Activated T-cell treated with anti-CD3 and anti-CD28 coated beads, Interleukin-2, amount 50 U/mL, for 24 hours (primary cell): ENCODE measurements at regions not wholly inside any gene's neighbourhood (a gene's known extent, or its start where the extent isn't known, plus 50 kb on each side); places are given as distances from the start of the nearest gene placed in this dataset.

Source experiments
- DNase-seq: peaks from one replicate; pipeline ENCODE4 v3.0.0-alpha.2; 2020
- H3K27ac Mint-ChIP-seq: 2 replicates; pipeline ENCODE4 v1.8.0; 2020; ENCODE audit warnings: mild to moderate bottlenecking, mixed read lengths
- H3K27me3 Mint-ChIP-seq: 2 replicates; pipeline ENCODE4 v1.8.0; 2020; ENCODE audit warnings: mixed read lengths
- H3K36me3 Mint-ChIP-seq: 2 replicates; pipeline ENCODE4 v1.8.0; 2020; ENCODE audit warnings: low read depth, mixed read lengths
- H3K4me1 Mint-ChIP-seq: 2 replicates; pipeline ENCODE4 v1.8.0; 2020; ENCODE audit warnings: low read depth, mixed read lengths
- H3K4me3 Mint-ChIP-seq: 2 replicates; pipeline ENCODE4 v1.8.0; 2020; ENCODE audit warnings: mild to moderate bottlenecking, moderate library complexity, mixed read lengths
- H3K9me3 Mint-ChIP-seq: 2 replicates; pipeline ENCODE4 v1.8.0; 2020; ENCODE audit warnings: mixed read lengths

DNA sequence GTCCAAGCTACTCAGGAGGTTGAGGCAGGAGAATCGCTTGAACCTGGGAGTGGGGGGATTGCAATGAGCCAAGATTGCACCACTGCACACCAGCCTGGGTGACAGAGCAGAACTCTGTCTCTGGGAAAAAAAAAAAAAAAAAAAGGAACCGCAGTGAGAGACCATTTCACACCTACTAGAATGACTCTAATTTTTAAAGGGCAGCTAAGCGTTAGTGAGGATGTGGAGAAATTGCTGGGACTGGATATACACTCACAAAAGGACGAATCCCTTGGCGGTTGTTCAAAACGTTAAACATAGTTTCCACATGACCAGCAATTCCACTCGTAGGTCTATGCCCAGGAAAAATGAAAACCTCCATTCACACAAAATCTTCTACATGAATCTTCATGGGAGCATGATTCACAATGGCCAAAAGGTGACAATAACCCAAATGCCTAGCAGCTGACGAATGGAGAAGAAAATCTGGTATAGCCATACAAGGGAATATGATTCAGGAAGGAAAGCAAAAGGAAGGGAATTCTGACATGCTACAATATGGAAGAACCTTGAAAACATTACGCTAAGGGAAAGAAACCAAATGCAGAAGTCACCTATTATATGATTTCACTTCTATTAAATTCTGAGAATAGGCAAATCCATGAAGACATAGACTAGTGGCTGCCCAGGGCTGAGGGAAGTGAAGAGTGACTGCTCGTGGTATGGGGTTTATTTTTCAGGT is 127.0 kb downstream of the CHSY1 start:
- H3K27ac Mint-ChIP-seq = peak overlapping the region; percentile 56

DNA sequence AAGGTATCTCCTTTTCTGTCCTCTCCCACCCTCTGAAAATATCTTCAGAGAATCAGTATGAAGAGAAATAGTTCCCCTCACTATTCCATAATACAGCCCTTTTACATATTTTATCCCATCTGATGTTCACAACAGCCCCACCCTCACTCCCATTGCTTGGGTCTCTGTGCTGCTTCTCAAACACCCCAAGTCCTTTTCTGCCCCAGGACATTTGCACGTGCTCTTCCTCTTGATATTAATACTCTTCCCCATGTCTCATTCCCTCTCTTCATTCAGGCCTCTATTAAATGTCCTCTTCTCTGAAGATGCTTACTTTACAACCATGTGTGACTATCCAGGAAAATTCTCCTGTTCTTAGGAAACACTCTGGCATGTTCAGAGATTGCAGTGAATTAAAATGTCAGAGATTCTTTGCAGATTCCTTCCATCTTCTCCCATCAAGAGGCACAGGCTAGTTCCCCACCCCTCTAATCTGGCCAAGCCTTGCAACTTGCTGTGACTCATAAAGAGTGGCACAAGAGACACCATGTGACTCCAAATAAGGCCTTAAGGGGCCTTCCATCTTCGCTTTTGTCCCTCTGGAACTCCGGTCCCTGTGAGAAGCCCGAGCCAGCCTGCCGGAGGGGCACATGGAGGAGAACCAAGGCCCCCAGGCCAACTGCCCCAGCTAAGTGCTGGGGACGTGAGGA is 128.5 kb downstream of the CHSY1 start:
- Mint-ChIP-seq H3K9me3 (peaks cover 2% of the 10 kb centered on the region), H3K4me1 (peaks cover 65% of the 10 kb centered on the region), H3K36me3 (no peaks in the 10 kb centered on the region), H3K27ac (peak overlapping the region; percentile 28), H3K4me3 (no peak overlapping the region), H3K27me3 (no peaks in the 10 kb centered on the region)
- DNase-seq = no peak

More for the DNA sequence above, 127.0 kb downstream of the CHSY1 start:
- H3K27me3 Mint-ChIP-seq = no peaks in the 10 kb centered on the region
- no peak for DNase-seq
- no peak overlapping the region for H3K4me3 Mint-ChIP-seq
- peaks cover 75% of the 10 kb centered on the region for H3K4me1 Mint-ChIP-seq
- peaks cover 5% of the 10 kb centered on the region for H3K9me3 Mint-ChIP-seq
- H3K36me3 Mint-ChIP-seq = no peaks in the 10 kb centered on the region

DNA sequence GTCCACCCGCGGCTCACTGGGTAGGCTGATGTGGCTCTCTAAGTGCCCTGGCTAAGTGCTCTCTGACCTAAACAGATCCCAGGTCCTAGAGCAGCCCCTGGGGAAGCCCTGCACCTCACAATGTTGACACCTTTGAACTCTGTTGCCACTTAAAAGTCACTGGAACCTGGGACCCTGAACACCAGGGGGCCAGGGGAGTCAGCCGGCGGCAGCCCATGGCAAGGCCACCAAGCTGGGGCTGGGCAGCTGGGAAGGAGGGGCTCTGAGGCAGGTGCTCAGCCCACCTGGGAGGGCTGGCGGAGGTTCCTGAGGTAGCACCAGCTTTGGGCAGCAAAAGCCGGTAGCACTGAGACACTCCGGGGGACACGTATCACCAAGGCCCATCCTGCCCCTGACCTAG is 129.0 kb downstream of the CHSY1 start:
- DNase-seq = no peak
- Mint-ChIP-seq H3K27me3 (no peaks in the 10 kb centered on the region), H3K4me1 (peaks cover 60% of the 10 kb centered on the region), H3K36me3 (no peaks in the 10 kb centered on the region), H3K4me3 (no peak overlapping the region), H3K9me3 (no peaks in the 10 kb centered on the region), H3K27ac (peak overlapping the region; percentile 12)

DNA sequence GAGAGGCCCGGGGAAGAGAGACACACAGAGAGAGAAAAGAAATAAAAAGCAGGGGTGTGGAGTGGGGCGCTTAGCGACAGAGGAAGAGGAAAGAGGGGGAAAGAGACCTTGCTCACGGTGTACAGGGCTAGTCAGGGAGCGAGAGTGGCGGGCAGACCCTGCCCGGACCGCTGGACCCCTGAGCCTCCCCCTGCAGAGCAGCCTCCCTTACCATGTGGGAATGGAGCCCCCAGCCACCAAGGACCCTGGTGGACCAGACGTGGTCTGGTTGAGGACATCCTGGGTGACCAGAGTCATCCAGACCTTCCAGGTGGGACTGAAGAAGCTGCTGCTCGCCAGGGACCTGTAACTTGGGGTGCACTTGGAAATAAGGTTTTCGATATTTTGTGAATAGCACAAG is 129.6 kb downstream of the CHSY1 start:
- Mint-ChIP-seq H3K27ac (peak overlapping the region; percentile 66), H3K4me1 (peaks cover 54% of the 10 kb centered on the region), H3K4me3 (peak overlapping the region; percentile 58), H3K27me3 (no peaks in the 10 kb centered on the region), H3K36me3 (no peaks in the 10 kb centered on the region), H3K9me3 (no peaks in the 10 kb centered on the region)
- no peak for DNase-seq

DNA sequence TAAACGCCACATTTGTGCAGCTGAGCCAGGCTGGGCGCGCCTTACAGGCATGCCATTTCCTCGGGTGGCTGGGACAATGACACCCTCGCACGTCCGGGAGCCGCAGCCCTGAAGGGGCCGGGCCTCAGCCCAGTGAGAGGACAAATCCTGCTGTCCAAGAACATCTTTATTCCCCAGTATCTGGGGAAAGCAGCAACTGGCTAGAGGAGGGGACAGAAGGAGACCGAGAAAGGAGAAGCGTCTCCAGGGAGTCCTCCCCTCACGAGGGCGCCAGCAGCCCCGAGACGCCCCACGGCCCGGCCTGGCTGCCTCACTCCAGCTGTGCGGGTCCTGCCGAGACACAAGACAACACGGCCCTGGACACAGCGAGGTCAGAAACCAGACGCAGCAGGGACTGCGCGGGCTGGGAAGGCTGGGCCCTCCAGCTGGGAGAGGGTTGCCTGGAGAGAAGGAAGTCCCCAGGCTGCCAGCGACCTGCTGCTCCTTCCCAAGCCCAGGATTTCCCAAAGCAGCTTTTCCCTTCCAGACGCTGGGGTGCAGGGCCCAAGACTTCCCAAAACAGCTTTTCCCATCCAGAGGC is 130.2 kb downstream of the CHSY1 start:
- Mint-ChIP-seq H3K4me3 (peak overlapping the region; percentile 58), H3K4me1 (peaks cover 48% of the 10 kb centered on the region), H3K27ac (peak overlapping the region; percentile 66), H3K36me3 (no peaks in the 10 kb centered on the region), H3K9me3 (no peaks in the 10 kb centered on the region), H3K27me3 (no peaks in the 10 kb centered on the region)
- peak; percentile 72 for DNase-seq

DNA sequence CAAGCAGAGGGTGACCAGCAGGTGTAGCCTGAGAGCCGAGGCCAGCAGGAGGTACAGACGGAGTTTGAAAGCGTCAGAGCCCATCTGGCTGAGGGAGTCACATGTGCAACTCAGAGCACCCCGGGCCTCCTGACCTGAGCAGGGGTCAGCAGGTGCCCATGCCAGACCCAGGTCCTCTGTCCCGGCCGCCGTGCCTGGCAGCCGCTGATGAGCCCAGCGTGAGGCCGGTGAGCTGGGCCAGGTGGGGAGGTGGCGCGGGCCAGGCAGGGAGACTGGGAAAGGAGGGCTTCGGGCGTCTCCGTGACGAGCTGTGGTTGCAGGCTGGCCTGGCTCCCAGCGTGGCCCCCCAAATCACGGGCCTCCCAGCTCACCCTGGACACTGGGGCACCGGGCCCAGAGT is 130.9 kb downstream of the CHSY1 start:
- H3K4me3 Mint-ChIP-seq = no peak overlapping the region
- H3K27me3 Mint-ChIP-seq = no peaks in the 10 kb centered on the region
- H3K9me3 Mint-ChIP-seq = no peaks in the 10 kb centered on the region
- H3K36me3 Mint-ChIP-seq = no peaks in the 10 kb centered on the region
- no peak overlapping the region for H3K27ac Mint-ChIP-seq
- DNase-seq = no peak
- H3K4me1 Mint-ChIP-seq = peaks cover 45% of the 10 kb centered on the region

DNA sequence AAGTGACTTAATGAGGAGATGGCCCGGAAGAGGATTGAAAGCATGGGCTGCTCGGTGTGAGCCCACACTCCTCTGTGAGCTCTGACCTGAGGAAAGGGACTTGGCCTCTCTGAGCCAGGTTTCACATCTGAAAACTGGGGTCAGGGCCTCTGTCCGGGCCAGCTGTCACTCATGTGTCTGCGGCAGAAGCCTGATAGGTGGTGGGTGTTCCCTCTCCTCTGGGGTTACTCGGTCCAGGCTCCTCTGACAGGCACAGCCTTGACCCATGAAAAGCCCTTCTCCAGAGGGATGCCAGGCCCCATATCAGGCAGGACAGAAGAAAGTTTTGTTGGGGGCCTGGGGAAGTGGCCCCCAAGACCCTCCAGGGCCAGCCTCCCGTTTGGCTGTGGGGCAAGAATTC is 131.4 kb downstream of the CHSY1 start:
- no peaks in the 10 kb centered on the region for H3K36me3 Mint-ChIP-seq
- no peak for DNase-seq
- no peaks in the 10 kb centered on the region for H3K27me3 Mint-ChIP-seq
- no peaks in the 10 kb centered on the region for H3K9me3 Mint-ChIP-seq
- peaks cover 42% of the 10 kb centered on the region for H3K4me1 Mint-ChIP-seq
- H3K27ac Mint-ChIP-seq = no peak overlapping the region
- H3K4me3 Mint-ChIP-seq = no peak overlapping the region
